SHP77 (cell line): ENCODE measurements at regions not wholly inside any gene's neighbourhood (a gene's known extent, or its start where the extent isn't known, plus 50 kb on each side); places are given as distances from the start of the nearest gene placed in this dataset.

Source experiments
- DNase-seq, 2 experiments: peaks; one replicate each; lab custom pipeline; 2025; lab: John Stamatoyannopoulos, UW

DNA sequence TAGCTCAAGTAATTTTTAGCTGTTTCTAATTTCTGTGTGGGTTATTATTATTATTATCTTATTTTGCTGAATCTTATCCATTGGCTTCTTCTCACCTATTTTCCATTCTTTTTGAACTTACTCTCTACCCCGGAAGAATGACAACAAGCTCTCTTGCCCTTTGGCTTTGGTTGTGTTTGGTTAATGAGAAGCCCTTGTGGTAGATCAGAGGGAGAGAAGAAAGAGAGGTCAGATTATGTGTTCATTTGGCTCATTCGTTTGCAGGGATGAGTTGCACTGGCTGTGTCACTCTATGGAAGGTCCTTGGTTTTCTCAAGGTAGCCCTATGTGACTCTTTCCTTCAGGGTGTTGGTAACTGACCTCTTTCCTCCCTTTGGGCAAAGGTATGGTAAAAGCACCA, 391.9 kb downstream of the LMO4 start:
- no peak for DNase-seq

DNA sequence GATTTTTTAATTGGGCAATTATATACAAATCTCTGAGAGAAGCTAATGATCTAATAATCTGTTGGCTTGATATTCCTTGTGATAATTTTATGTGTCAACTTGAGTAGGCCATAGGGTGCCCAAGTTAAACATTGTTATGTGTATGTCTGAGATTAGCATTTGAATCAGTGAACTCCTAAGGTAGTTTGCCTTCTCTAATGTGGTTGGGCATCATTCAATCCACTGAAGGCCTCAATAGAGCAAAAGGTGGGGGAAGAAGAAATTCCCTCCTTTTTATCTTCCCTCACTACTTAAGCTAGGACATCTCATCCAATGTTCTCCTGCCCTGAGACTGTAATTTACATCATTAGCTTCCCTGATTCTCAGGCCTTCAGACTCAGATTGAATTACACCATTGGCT, 394.5 kb downstream of the LMO4 start:
- DNase-seq: no peak

DNA sequence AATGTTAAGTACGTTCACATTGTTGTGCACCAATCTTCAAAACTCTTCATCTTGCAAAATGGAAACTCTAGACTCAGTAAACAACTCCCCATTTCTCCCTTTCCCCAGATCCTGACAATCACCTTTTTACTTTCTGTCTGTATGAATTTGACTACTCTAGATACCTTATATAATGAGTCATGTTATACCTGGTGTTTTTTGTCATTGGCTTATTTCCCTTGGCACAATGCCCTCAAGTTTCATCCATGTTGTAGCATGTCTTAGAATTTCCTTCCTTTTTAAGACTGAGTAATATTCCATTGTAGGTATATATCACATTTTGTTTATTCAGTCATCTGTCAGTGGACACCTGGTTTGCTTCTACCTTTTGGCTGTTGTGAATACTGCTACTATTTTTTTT, 399.5 kb downstream of the LMO4 start:
- DNase-seq: no peak

DNA sequence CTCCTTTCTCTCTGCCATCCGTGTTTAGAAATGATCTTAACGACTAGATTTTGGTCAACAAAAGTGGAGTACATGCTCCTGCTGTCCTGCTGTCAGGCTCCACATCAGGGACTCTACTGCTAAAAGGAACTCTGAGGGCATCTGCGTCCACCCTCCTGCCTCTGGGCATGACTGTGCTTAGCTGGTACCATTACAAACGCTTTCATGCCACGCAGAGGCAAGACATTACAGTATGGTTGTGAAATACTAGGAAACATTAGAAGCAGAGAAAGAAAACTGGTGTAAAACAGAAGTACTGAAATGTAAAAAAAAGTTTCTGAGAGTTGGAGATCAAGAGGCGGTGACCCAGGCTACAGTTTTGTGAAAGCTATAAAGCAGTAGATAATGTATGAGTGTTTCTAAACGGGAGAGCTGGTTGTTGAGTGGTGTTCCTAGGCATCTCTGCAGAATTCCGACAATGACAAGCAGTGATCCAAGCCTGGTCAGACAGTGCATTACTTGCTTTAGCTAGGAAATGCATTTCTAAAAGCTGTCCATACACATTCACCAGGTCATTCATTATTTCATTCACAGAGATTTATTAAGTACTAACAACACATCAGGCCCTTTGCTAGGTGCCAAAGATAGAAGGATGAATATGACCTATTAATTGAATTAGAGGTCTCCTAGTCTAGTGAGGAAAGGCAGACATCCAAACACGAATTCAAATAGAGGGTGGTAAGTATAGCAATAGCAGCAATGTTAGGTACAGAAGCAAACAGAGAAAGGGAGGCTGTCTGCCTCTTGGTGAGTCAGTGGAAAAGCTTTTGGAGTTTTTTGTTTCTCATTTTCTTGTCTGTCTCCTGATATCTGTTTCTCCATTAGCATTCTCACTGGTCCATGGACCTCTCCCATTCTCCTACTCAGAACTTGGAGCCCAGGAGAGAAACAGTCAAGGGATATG, 401.9 kb downstream of the LMO4 start:
- DNase-seq: no peak

DNA sequence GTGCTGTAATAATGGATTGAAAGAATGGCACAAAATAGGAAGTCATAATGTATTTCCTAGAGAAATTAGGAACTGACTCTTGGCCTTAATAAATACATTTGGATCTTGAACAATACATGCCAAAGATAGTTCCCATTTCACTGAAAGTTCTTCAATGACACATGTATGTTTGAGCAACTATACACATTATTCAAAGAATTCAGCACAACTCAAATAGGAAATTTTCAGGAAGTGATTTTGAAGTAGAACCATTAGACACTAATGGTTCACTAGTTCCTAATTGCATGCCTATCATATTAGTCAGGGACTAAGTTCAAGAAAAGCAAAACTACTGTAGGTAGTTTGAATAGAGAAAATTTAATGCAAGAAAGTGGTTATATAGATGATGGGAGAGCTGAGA, 404.7 kb downstream of the LMO4 start:
- DNase-seq: no peak

DNA sequence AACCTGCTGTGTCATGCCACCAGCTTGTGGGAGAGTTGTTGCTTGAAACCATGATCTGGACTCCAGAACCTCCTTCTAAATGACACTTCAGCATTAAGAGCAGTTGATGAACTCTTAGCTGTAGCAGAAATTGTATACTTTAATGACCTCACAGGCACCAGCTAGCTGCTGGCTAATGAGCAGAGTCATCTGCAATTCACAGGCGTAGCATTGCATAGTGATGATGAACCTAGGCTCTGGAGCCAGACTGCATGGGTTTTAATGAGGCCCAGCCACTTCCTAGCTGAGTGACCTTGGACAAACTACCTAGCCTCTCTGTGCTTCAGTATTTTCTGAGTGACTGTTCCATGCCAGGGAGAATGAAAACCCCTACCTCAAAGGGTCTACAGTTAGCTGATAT, 407.1 kb downstream of the LMO4 start:
- no peak for DNase-seq

DNA sequence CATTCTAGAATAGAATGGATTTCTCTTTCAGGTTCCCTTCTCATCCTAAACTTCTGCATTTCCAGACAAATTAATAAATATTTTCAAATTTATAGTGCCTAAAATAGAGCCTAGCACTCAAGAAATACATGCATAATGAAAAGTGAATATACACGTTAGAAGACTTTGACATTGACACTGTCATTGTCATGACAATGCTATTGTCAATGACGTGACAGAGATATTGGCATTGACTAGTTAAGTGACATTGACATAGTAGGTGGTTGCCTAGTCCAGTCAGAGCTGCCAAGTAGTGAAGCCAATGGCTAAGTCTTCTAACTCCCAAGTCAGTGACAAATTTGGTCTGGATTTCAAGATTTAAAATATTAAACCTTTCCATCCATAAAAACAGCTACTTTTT, 410.5 kb downstream of the LMO4 start:
- no peak for DNase-seq

DNA sequence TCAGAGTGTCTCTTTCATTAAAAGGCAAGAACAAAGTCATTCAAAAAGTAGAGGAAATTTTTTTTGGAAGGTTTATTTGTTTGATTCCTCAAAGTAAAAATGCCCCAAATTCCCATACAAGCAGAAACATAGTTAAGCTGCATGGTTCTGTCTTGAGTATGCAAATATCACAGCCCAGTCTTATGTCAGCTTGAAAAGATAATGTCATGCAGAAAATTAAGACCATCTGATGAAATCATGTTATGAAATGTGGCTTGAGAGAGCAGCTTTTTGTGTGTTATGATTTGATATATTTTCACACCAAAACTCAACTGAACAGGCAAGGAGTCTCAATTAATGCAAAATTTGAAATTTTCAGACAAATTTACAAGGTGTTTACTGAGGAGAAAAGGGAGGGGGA, 411.0 kb downstream of the LMO4 start:
- DNase-seq: no peak

DNA sequence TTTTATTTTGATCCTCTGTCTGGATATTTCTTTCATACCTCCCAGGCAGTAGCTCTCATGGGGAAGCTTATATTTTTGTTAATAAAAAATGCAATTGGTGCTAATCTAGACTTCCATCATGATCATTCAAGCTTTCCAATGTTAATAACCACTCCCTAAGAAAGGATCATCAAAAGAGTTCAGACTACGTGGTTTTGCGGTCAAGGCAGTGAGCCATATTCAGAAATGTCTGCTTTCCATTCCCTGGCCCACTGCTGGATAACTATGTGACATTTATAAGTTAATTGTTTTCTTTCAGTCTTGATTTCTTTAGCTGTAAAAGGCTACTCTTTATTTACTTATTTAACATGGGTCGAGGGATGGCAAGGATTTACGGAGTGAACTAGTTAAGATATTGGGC, 414.6 kb downstream of the LMO4 start:
- DNase-seq: no peak

DNA sequence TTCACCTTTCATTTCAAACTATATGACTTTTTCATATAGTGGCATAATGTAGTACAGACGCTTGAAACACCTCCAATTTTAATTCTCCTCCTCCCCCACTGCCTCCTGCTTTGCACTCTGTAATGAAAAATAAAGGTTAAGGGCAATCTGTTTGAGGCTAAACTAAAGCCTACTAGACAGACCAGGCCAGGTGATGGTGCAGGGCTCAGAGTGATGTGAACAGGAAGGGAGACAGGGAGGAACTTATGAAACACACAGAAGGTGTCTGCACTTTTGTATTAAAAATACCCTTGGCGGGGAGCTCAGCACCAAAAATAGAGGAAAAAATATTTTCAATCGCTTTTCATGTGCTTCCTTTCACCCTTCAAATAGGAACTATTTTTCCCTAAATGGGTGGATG, 415.4 kb downstream of the LMO4 start:
- no peak for DNase-seq

DNA sequence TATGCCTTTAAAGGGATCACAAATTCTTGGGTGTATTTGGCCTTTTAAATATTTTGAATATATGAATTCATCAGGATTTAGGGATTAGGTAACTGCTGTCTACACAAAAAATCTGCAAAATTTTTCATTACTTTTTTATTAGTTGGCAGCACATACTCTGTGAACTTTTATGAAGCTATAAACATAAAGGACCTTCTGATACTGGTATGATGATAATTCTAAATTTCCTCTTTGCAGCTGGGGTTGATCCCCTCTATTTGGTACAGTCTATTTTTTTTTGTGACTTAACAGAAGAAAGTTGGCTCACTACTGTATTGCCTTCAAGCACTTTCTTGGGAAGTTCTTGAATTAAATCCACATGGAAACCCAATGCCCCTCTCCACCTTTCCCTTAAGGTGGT, 416.1 kb downstream of the LMO4 start:
- no peak for DNase-seq

DNA sequence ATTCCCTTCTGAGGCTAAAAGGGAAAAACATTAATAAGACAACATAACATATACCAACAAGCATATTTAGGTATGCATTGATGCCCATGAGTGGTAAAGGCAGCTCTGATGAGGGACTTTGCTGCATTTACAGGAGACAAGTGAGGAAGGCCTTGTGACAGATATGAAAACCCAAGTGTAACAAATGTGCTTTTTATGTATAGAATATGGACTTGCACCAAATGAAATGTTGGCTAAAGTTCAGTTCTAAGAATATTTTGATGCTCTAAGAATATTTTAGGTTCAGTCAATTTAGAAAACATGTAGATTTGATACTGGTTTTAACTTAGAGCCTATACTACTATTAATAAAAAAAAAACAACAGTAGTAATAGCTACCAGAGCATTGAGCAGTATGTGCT, 424.7 kb downstream of the LMO4 start:
- no peak for DNase-seq

DNA sequence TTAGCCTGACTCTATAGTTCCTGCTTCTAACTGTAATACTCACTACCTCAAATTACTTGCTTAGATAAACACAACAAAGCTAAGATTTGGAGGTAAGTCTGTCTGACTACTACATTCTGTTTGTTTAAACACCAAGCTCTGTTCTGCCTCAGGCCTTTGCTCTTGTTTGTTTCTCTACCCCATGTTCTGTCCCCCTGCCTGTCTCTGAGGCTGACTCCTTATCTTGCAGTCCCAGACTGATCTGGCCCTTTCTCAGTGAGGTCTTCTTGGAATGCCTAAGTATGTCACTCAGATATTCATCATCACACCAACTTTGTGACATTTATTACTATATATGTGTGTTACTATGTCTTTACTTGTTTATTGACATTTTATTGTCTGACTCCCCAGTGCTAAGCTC, 425.5 kb downstream of the LMO4 start:
- DNase-seq: no peak

DNA sequence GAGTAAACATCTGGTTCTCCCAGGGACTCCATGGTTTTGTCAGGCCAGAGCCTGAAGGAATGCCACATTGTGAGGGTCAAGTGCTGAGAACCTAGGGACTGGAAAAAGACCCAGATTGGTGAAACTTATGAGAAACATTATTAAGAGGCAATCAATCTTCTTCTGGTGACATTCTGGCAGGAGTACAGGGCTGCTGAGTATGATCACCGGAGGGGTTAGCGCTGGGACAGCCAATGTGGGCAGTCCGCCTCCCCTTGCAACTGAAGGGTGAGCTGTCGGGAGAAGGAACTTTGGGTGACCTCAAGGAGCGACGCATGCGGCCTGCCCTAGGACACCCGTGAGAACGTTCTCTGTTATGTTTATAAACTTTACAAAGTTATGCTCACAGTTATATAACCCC, 429.0 kb downstream of the LMO4 start:
- DNase-seq: no peak

DNA sequence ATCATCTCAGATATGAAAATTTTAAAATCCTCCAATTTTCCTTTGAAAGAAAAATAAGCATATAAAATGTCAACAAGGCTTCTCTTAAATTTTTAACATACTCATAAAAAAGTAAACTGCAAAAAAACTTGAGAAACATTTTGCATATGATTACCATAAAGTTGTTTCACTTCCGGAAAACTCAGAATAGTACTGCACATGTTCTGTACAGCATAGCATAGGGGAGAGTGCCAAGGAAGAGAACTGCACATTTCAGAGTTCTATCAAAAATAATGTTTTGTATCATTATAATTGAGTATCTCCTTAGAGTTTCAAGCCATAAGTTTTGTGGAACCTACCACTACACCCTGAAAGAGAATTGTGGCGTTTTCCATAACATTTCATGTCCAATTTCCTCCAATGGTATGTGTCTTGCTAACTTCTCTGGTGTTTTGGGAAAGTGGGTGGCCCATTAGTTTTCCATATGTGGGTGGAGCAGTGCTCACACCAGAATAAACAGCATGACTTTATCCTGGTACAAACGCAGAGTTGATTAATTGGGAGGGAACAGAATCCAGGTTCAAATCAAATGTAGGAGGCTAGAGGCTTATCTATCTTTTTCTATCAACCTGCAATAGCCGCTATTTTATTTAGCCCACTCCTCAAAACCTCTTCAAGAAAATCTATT, 430.9 kb downstream of the LMO4 start:
- DNase-seq: no peak

DNA sequence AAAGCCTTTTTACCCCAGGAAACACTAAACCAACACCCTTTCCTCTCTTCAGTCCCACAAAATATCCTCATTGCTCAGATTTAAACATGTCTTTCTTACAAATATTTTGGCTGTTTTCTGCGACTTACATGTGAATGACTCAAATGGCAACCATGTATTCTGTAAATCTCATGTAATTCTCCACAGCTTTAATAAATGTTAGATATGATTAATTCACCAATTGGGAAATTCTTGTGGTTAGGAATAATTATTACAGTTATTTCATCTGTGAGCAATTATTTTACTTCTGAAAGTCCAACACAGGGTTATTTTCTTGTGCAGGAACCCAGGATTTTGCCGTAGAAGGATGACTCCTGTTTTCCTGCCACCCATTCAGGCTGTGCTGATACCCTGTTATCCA, 431.5 kb downstream of the LMO4 start:
- no peak for DNase-seq

DNA sequence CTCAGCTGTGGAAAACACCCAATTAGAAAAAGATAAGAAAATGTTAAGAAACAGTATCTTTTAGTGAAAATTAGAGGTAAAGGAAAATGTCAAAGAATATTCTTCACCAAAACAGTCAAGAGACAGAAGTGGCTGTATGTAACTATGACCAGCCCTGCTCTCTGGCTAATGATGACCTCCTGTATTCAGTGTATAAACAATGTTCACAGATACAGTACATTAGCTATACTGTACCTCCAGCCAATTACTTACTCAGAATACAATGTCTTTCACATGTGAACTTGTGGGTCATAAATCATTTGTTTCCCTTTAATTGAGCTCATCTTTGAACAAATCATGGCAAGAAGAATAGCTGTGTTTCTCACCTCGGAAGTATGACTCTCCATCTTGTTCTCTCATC, 432.0 kb downstream of the LMO4 start:
- no peak for DNase-seq

DNA sequence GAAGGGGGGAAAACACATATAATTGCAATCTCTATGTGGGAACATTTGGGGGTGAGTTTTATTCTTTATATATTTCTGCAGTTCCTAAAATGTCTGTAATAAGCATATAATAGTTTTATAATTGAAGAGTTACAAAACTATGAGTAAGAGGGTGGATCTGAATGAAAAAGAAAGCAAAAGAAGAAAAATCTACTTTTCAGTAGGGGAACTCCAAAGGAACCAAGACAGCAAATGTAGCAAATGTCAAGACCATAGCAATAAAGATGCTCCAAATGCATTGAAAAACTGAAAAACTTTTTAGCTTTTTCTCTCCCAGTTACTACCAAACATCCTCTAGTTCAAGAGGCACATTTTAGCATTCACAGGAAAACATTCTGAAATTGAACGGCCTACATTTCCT, 434.8 kb downstream of the LMO4 start:
- DNase-seq: no peak

DNA sequence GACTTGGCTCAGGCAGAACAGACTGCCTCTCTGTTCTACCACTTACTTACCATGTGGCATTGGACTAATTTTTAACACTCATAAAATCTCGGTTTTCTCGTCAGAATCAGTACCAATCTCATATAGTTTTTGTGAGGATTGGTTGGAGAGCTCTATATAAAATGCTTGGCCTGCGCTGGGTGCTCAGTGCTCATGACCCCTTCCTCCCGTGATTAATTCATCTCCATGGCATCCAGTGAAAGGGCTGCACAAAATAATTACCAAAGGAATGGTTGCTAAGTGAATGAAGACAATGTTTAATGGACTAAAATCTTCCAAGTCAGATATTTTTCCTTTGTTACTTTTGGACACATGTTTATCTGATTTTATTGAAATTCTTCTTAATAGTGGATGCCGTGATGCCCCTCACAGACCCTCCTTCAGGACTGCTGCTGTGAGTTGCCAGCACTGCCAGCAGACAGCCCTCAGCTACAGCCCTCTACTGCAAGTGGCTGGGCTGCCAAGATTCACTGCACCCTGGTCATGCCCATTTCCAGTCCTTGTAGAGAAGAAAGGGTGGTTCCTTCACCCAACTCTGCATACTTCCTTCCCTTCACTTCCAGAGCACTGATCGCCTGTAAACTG, 436.5 kb downstream of the LMO4 start:
- no peak for DNase-seq

DNA sequence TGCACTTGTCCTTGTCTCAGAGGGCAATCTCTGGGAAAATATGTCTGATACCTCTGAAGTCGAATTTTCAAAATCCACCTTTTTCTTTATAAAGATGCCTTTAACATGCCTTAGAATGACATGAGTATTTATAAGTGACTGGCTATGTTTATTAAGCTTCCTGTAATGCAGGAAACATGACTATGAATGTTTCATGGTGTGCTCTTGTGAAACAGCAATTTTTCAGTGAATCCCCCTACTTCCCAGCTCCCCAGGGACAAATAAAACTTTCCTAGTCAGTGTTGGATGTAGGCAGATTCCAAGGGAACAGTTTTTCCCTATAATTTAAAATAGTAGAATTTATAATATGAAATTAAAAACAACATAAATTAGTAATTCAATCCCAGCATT, 437.0 kb downstream of the LMO4 start:
- no peak for DNase-seq

DNA sequence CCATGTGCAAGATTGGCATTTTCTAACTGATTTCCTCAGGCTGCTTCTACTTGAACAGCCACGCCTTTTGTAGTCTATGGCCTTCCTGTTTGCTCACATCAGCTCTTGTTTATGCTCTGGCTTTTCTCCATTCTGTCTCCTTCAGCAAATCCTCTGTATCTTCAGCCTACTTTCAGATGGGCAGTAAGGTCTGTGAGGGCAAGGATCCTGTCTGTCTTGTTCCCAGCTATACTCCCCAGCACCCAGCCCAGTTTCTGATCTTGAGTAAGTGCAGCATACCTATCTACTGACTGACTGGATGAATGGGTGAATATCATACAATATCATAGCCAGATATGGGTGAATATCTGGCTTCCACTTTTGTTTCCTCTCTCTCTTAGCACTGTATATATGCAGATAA, 438.1 kb downstream of the LMO4 start:
- DNase-seq: no peak

DNA sequence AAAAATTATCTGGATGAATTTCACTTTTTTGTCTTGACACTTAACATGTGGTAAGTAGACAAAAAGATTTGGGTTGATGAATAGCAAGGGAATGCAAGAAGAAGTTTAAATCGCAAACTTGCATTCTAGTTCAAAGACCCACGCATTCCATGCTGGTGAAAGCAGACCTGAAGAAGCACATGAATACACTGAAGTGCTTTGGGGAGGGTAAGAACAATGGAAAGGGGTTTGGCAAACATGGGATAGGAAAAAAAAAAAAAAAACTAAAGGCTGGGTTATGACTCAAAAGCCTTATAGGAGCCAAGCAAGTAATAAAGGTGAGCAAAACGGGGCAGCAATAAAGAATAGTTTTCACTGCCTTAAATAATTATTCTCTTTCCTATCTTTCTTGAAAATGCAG, 450.2 kb downstream of the LMO4 start:
- DNase-seq: no peak

DNA sequence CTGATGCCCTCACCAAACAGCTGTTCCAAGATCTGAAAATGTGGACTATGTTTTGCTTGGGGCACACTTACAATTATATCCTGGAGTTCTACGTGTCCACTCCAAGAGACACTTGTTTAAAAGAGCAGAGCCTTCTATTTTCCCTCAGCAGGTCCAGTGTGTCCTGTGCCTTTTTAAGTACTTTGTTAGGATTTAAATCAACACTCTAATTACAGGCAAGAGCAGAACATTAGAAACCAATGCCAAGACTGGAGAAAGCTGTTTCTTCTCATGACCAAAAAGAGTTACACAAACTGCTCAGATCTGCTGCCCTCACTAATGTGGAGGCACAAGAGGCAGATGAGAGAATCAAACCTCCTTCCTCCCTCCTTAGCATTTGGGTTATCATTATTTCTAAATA, 452.9 kb downstream of the LMO4 start:
- no peak for DNase-seq
